ENCODE measurements at regions not wholly inside any gene's neighbourhood (a gene's known extent, or its start where the extent isn't known, plus 50 kb on each side); places are given as distances from the start of the nearest gene placed in this dataset.

GRCh38 chr14:98028162-98028561 is 1231.0 kb downstream of the VRK1 start:
- no peak for TF ChIP-seq POLR2AphosphoS5 (IDR thresholded peaks at IDR 0.05; ENCODE audit: low read depth, low read length)
- no peak for TF ChIP-seq RFX5 (IDR thresholded peaks at IDR 0.05; ENCODE audit: low read length)
- TF ChIP-seq SMC3 (IDR thresholded peaks at IDR 0.05; ENCODE audit: low read depth, low read length), result no peak
- TF ChIP-seq CTCF (IDR thresholded peaks at IDR 0.05), result no peak
- TF ChIP-seq FOXJ3 (CRISPR knock-in tag; IDR thresholded peaks at IDR 0.05), result no peak
- TF ChIP-seq TAF1 (IDR thresholded peaks at IDR 0.05; ENCODE audit: borderline replicate concordance, low read depth, low read length), result no peak
- TF ChIP-seq MEF2A (IDR thresholded peaks at IDR 0.05; ENCODE audit: borderline replicate concordance, low read depth), result no peak
- no peak for TF ChIP-seq RCOR1 (IDR thresholded peaks at IDR 0.05; ENCODE audit: low read length)
- no peak for TF ChIP-seq EZH2phosphoT487 (IDR thresholded peaks at IDR 0.05; ENCODE audit: borderline replicate concordance, low read depth)

All from SK-N-SH (cell line).